H1 (cell line): ENCODE measurements at regions not wholly inside any gene's neighbourhood (a gene's known extent, or its start where the extent isn't known, plus 50 kb on each side); places are given as distances from the start of the nearest gene placed in this dataset.

Source experiments
- CTCF ChIA-PET: fragments of 300-600 bp; sonication (Branson Sonifier 250); formaldehyde crosslinking; loops from one replicate; lab custom pipeline; 2021; ENCODE audit not compliant: partially characterized antibody; lab: Charles Lee
- POLR2A ChIA-PET: fragments of 300-600 bp; sonication (Branson Sonifier 250); formaldehyde crosslinking; loops from one replicate; lab custom pipeline; 2021; ENCODE audit warnings: inconsistent platforms; ENCODE audit not compliant: partially characterized antibody; lab: Charles Lee
- DNase-seq, 2 experiments: peaks; one replicate each; pipeline versions ENCODE4 v3.0.0 to v3.0.0-alpha.2; 2010 to 2022; ENCODE audit warnings: low spot score in 2 of 2, low read depth in 1 of 2, mixed read lengths in 1 of 2
- FAIRE-seq: peaks from 2 replicates; lab custom pipeline; 2011; peaks lifted over from hg19 to GRCh38; lab: Jason Lieb, UNC
- H2AFZ ChIP-seq: 2 replicates; pipeline ENCODE4 v1.8.1; 2012; ENCODE audit warnings: low read length, inconsistent platforms
- H2AK5ac ChIP-seq: 2 replicates; pipeline ENCODE4 v1.6.1; 2013; ENCODE audit warnings: low read depth, low read length
- H2BK120ac ChIP-seq: replicated peaks from 2 replicates; pipeline ENCODE3; 2013; ENCODE audit warnings: low read depth, low read length, inconsistent platforms
- H2BK12ac ChIP-seq: 2 replicates; pipeline ENCODE4 v1.6.1; 2013; ENCODE audit warnings: low read depth, low read length
- H2BK15ac ChIP-seq: 2 replicates; pipeline ENCODE4 v1.6.1; 2013; ENCODE audit warnings: low read length
- H2BK20ac ChIP-seq: 2 replicates; pipeline ENCODE4 v1.6.1; 2013; ENCODE audit warnings: low read length
- H2BK5ac ChIP-seq: 2 replicates; pipeline ENCODE4 v1.6.1; 2013; ENCODE audit warnings: low read depth, low read length
- H3K14ac ChIP-seq: 2 replicates; pipeline ENCODE4 v1.6.1; 2013; ENCODE audit warnings: inconsistent platforms; ENCODE audit not compliant: insufficient read length
- H3K18ac ChIP-seq: 2 replicates; pipeline ENCODE4 v1.6.1; 2013; ENCODE audit warnings: low read length; ENCODE audit errors: extremely low read depth
- H3K23ac ChIP-seq: 2 replicates; pipeline ENCODE4 v1.6.1; 2013; ENCODE audit warnings: inconsistent platforms; ENCODE audit not compliant: insufficient read length
- H3K23me2 ChIP-seq: 2 replicates; pipeline ENCODE4 v1.6.1; 2013; ENCODE audit warnings: low read depth, low read length
- H3K27ac ChIP-seq: 2 replicates; pipeline ENCODE4 v1.6.1; 2011; ENCODE audit warnings: low read depth, low read length, inconsistent platforms
- H3K27me3 ChIP-seq, 4 experiments: replicated peaks in 1 of 4; 1 replicate in 1 of 4; 2 replicates in 3 of 4; pipeline versions ENCODE4 v1.6.1 to v1.8.1; 2011 to 2013; ENCODE audit warnings: low read length in 3 of 4, mild to moderate bottlenecking in 3 of 4, inconsistent platforms in 2 of 4, mixed read lengths in 2 of 4, moderate library complexity in 1 of 4; ENCODE audit not compliant: control insufficient read depth in 3 of 4, insufficient read depth in 3 of 4; ENCODE audit errors: extremely low read depth in 1 of 4
- H3K36me3 ChIP-seq, 4 experiments: 2 replicates each; pipeline versions ENCODE4 v1.6.1 to v1.8.1; 2011 to 2013; ENCODE audit warnings: mild to moderate bottlenecking in 4 of 4, low read length in 3 of 4, moderate library complexity in 2 of 4, control low read depth in 1 of 4, inconsistent platforms in 1 of 4; ENCODE audit not compliant: insufficient read depth in 4 of 4, control insufficient read depth in 2 of 4
- H3K4ac ChIP-seq: replicated peaks from 2 replicates; pipeline ENCODE3; 2013; ENCODE audit warnings: low read length, low read depth, mixed read lengths, inconsistent platforms; ENCODE audit not compliant: insufficient read length
- H3K4me1 ChIP-seq, 4 experiments: replicated peaks in 1 of 4; 1 replicate in 1 of 4; 2 replicates in 3 of 4; pipeline versions ENCODE4 v1.6.1 to v1.8.1; 2011 to 2013; ENCODE audit warnings: low read length in 3 of 4, inconsistent platforms in 2 of 4, mixed read lengths in 1 of 4; ENCODE audit not compliant: insufficient read depth in 4 of 4, control insufficient read depth in 3 of 4
- H3K4me2 ChIP-seq, 2 experiments: 2 replicates each; pipeline versions ENCODE4 v1.6.1 to v1.8.1; 2011 to 2013; ENCODE audit warnings: low read depth in 2 of 2, low read length in 2 of 2, control low read depth in 1 of 2, inconsistent platforms in 1 of 2, mild to moderate bottlenecking in 1 of 2; ENCODE audit not compliant: insufficient read depth in 1 of 2
- H3K4me3 ChIP-seq, 4 experiments: fragments of 200-600, 300-600 bp in 1 of 4; sonication (generic), shearing (Covaris generic), sonication (Bioruptor Twin) in 1 of 4; 2 replicates each; pipeline versions ENCODE4 v1.5.1 to v1.8.1; 2011 to 2016; ENCODE audit warnings: low read length in 4 of 4, low read depth in 3 of 4, control low read depth in 2 of 4, inconsistent platforms in 2 of 4, mild to moderate bottlenecking in 2 of 4, mixed read lengths in 1 of 4, moderate library complexity in 1 of 4; ENCODE audit not compliant: insufficient read depth in 2 of 4; ENCODE audit errors: extremely low read depth in 1 of 4
- H3K56ac ChIP-seq: replicated peaks from 2 replicates; pipeline ENCODE3; 2013; ENCODE audit warnings: low read depth, mild to moderate bottlenecking, mixed read lengths, low read length, inconsistent platforms; ENCODE audit not compliant: insufficient read length
- H3K79me1 ChIP-seq: 2 replicates; pipeline ENCODE4 v1.6.1; 2013; ENCODE audit warnings: low read depth, low read length, control low read depth
- H3K79me2 ChIP-seq, 2 experiments: 2 replicates each; pipeline versions ENCODE4 v1.6.1 to v1.8.1; 2012 to 2013; ENCODE audit warnings: low read length in 2 of 2, mild to moderate bottlenecking in 2 of 2, inconsistent platforms in 1 of 2; ENCODE audit not compliant: insufficient read depth in 2 of 2, control insufficient read depth in 1 of 2
- H3K9ac ChIP-seq, 4 experiments: replicated peaks in 1 of 4; 1 replicate in 1 of 4; 2 replicates in 3 of 4; pipeline versions ENCODE4 v1.6.1 to v1.8.1; 2011 to 2013; ENCODE audit warnings: low read depth in 3 of 4, low read length in 3 of 4, control low read depth in 2 of 4, mild to moderate bottlenecking in 2 of 4, moderate library complexity in 2 of 4, inconsistent platforms in 1 of 4; ENCODE audit errors: extremely low read depth in 1 of 4
- H3K9me3 ChIP-seq, 2 experiments: 2 replicates each; pipeline versions ENCODE4 v1.6.1 to v1.8.1; 2012 to 2013; ENCODE audit warnings: mild to moderate bottlenecking in 2 of 2, moderate library complexity in 2 of 2, control low read depth in 1 of 2, inconsistent platforms in 1 of 2, low read depth in 1 of 2, low read length in 1 of 2, mixed read lengths in 1 of 2; ENCODE audit not compliant: insufficient read depth in 2 of 2
- H4K20me1 ChIP-seq, 2 experiments: replicated peaks in 1 of 2; 2 replicates each; pipeline versions ENCODE3 to v1.8.1; 2011 to 2013; ENCODE audit warnings: inconsistent platforms in 2 of 2, low read length in 2 of 2, mild to moderate bottlenecking in 1 of 2; ENCODE audit not compliant: insufficient read depth in 2 of 2, control insufficient read depth in 1 of 2
- H4K5ac ChIP-seq: 2 replicates; pipeline ENCODE4 v1.6.1; 2013; ENCODE audit warnings: low read length, low read depth, mixed read lengths, inconsistent platforms; ENCODE audit not compliant: insufficient read length
- H4K8ac ChIP-seq: 2 replicates; pipeline ENCODE4 v1.8.0; 2013; ENCODE audit warnings: mild to moderate bottlenecking, moderate library complexity, low read length, inconsistent platforms; ENCODE audit not compliant: insufficient read depth; ENCODE audit errors: extremely low read depth
- H4K91ac ChIP-seq: replicated peaks from 2 replicates; pipeline ENCODE3; 2013; ENCODE audit warnings: low read length, mixed read lengths, inconsistent platforms; ENCODE audit not compliant: insufficient read length
- CHD1 ChIP-seq: IDR thresholded peaks from 2 replicates; pipeline ENCODE4 v1.6.1; 2012; ENCODE audit warnings: low read depth, low read length, improper control_type of control experiment
- FOSL1 ChIP-seq: IDR thresholded peaks from 2 replicates; pipeline ENCODE4 v1.6.1; 2011; ENCODE audit warnings: mild to moderate bottlenecking, low read depth, low read length, moderate library complexity; ENCODE audit not compliant: insufficient read depth
- JUN ChIP-seq: IDR thresholded peaks from 2 replicates; pipeline ENCODE4 v1.6.1; 2011; ENCODE audit warnings: low read depth, mild to moderate bottlenecking, improper control_type of control experiment, low read length
- JUND ChIP-seq: IDR thresholded peaks from 2 replicates; pipeline ENCODE4 v1.6.1; 2011; ENCODE audit warnings: mild to moderate bottlenecking, improper control_type of control experiment, low read length
- POLR2A ChIP-seq, 2 experiments: IDR thresholded peaks; 1 replicate in 1 of 2; 2 replicates in 1 of 2; pipeline ENCODE4 v1.6.1; 2011; ENCODE audit warnings: low read depth in 2 of 2, low read length in 2 of 2, mild to moderate bottlenecking in 2 of 2; ENCODE audit errors: control extremely low read depth in 1 of 2
- SAP30 ChIP-seq: fragments of 300-600 bp; sonication (generic); IDR thresholded peaks from 2 replicates; pipeline ENCODE4 v1.7.1; 2012; ENCODE audit warnings: low read length, moderate library complexity, mild to moderate bottlenecking, inconsistent platforms; ENCODE audit not compliant: insufficient read depth, insufficient replicate concordance
- SP1 ChIP-seq: IDR thresholded peaks from 2 replicates; pipeline ENCODE4 v1.6.1; 2011; ENCODE audit warnings: low read depth, low read length
- SP2 ChIP-seq: IDR thresholded peaks from 2 replicates; pipeline ENCODE4 v1.6.1; 2012; ENCODE audit warnings: mild to moderate bottlenecking, low read length, inconsistent platforms
- TAF1 ChIP-seq: IDR thresholded peaks from 2 replicates; pipeline ENCODE4 v1.6.1; 2011; ENCODE audit warnings: mild to moderate bottlenecking, low read depth, low read length
- TCF12 ChIP-seq: IDR thresholded peaks from 2 replicates; pipeline ENCODE4 v1.6.1; 2011; ENCODE audit warnings: low read depth, mild to moderate bottlenecking, low read length
- YY1 ChIP-seq: IDR thresholded peaks from 2 replicates; pipeline ENCODE4 v1.6.1; 2011; ENCODE audit warnings: low read depth, mild to moderate bottlenecking, low read length
- WGBS, 2 experiments: shearing (Covaris generic) in 1 of 2; methylation state at CpG; one replicate each; pipeline versions ENCODE4 v1.1.6 to v1.1.7; 2013 to 2015; ENCODE audit warnings: low lambda C conversion rate in 2 of 2, mixed read lengths in 2 of 2, inconsistent platforms in 1 of 2, low coverage in 1 of 2, missing lambda C conversion rate in 1 of 2; ENCODE audit not compliant: insufficient replicate concordance in 2 of 2, insufficient coverage in 1 of 2, insufficient read length in 1 of 2; ENCODE audit errors: extremely low coverage in 1 of 2, missing lambda C conversion rate in 1 of 2; 5-methylcytosine and 5-hydroxymethylcytosine counted together
- TF ChIP-seq, protein P1 (sequence below): IDR thresholded peaks from 2 replicates; pipeline ENCODE4 v1.6.1; 2012; ENCODE audit warnings: low read length, inconsistent platforms

DNA sequence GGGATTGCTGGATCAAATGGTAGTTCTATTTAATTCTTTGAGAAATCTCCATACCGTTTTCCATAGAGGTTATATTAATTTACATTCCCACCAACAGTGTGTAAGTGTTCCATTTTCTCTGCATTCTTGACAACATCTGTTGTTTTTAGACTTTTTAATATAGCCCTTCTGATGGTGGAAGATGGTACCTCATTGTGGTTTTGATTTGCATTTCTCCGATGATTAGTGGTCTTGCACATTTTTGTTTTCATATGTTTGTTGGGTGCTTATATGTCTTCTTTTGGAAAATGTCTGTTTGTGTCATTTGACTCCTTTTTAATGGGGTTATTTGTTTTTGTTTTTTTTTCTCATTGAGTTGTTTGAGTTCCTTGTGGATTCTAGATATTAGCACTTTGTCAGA, 75.3 kb upstream of the PUDP start:
- TF ChIP-seq SP2 (no peak), TCF12 (no peak), JUND (no peak), JUN (no peak), CHD1 (no peak), TAF1 (no peak), POLR2A (IDR thresholded peaks at IDR 0.05; ENCODE audit: control extremely low read depth in 1 of 2, low read depth in 2 of 2, low read length in 2 of 2) (no peak), SP1 (no peak), FOSL1 (no peak), YY1 (no peak), SAP30 (no peak)
- TF ChIP-seq, protein P1, sequence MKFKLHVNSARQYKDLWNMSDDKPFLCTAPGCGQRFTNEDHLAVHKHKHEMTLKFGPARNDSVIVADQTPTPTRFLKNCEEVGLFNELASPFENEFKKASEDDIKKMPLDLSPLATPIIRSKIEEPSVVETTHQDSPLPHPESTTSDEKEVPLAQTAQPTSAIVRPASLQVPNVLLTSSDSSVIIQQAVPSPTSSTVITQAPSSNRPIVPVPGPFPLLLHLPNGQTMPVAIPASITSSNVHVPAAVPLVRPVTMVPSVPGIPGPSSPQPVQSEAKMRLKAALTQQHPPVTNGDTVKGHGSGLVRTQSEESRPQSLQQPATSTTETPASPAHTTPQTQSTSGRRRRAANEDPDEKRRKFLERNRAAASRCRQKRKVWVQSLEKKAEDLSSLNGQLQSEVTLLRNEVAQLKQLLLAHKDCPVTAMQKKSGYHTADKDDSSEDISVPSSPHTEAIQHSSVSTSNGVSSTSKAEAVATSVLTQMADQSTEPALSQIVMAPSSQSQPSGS, result no peak
- FAIRE-seq, result no peak

More for the DNA sequence above, 75.3 kb upstream of the PUDP start:
- no peak overlapping the region for H4K8ac ChIP-seq
- 100% methylated on average over 2 of the region's 2 CpGs; no CpG with 5 or more reads in 1 of the 2 experiments for WGBS, 2 experiments
- H3K27me3 ChIP-seq, result no peaks in the 10 kb centered on the region
- H4K20me1 ChIP-seq, result no peaks in the 10 kb centered on the region
- H3K9ac ChIP-seq, result no peak overlapping the region
- H3K4me1 ChIP-seq, result no peaks in the 10 kb centered on the region
- no peak overlapping the region for H3K23ac ChIP-seq
- H3K14ac ChIP-seq, result no peak overlapping the region
- no peak overlapping the region for H3K18ac ChIP-seq
- no peak overlapping the region for H3K56ac ChIP-seq
- H3K4ac ChIP-seq, result no peak overlapping the region
- no peak overlapping the region for H2BK12ac ChIP-seq
- H4K91ac ChIP-seq, result no peak overlapping the region
- H2BK15ac ChIP-seq, result no peak overlapping the region
- no peak overlapping the region for H2BK5ac ChIP-seq
- no peaks in the 10 kb centered on the region for H3K79me1 ChIP-seq
- no peak overlapping the region for H2AK5ac ChIP-seq
- POLR2A ChIA-PET, result no interaction called here
- H3K23me2 ChIP-seq, result no peaks in the 10 kb centered on the region
- H3K9me3 ChIP-seq, result no peaks in the 10 kb centered on the region
- no peak overlapping the region for H4K5ac ChIP-seq
- no peak overlapping the region for H3K4me3 ChIP-seq
- H3K27ac ChIP-seq, result no peak overlapping the region
- no peaks in the 10 kb centered on the region for H3K79me2 ChIP-seq
- CTCF ChIA-PET, result interaction anchor here (0.7 kb wide), 1 partner anchor 11 kb away, joined by 3 read pairs; no protein-coding TSS in a partner anchor
- H3K4me2 ChIP-seq, result no peak overlapping the region
- DNase-seq, result no peak
- no peak overlapping the region for H2BK120ac ChIP-seq
- H3K36me3 ChIP-seq, result no peaks in the 10 kb centered on the region
- H2BK20ac ChIP-seq, result no peak overlapping the region
- H2AFZ ChIP-seq, result no peak overlapping the region
